Epithelial cell of prostate (primary cell): ENCODE measurements at regions not wholly inside any gene's neighbourhood (a gene's known extent, or its start where the extent isn't known, plus 50 kb on each side); places are given as distances from the start of the nearest gene placed in this dataset.
A peak's percentile ranks its signal among the peaks of the same experiment; 100 is the strongest.

Experiments
- DNase-seq: peaks from one replicate; pipeline ENCODE4 v3.0.0-alpha.2; 2011; ENCODE audit warnings: low read depth, low spot score
- H3K27ac ChIP-seq: fragments of 450-650 bp; 2 replicates; pipeline ENCODE4 v1.5.1; 2017; ENCODE audit warnings: mild to moderate bottlenecking

DNA sequence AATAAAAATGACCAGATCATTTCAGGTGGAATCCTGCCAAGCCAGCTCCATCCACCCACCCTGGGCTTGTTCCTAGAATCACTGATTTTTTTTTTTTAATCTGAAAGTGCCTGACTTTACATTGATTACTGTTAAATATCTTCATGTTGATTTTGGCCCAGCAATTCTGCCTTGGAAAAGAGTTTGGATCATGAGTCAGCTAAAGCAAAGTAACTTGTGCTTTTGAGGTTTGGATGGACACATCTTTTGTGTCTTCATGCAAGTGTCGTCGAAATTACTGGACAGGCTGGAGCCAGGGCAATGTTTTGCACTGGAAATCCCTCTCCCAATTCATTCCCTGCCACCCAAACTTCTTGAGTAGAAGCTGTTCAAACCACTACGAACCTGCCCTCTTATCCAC is 164.0 kb upstream of the SYT13 start:
- no peak overlapping the region for H3K27ac ChIP-seq
- DNase-seq, result no peak

DNA sequence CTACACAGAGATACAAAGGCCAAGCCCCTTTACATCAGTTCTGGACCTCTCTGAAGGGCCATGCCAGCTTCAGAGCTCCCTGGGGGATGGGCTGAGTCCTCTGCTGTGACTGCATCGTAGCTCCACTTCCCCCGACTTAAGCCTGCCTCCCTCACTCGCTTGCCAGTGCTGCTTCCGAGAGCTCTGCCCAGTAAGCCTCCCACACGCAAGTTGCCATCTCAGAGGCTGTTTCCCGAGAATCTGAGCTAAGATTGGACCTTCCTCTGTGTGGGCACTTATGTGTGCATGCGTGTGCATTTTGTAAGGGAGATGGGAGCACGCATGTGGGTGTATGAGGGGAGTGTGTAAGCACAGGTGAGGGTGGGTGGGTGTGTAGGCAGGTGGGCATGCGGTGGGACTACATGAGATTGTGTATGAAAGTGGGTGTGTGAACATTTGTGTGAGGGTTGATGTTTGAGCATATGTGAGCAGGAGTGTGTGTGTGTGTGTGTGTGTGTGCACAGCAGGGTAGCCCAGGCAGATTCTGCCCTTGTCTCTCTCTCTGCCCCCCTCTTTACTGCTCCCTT is 163.0 kb upstream of the SYT13 start:
- no peak overlapping the region for H3K27ac ChIP-seq
- DNase-seq, result no peak

DNA sequence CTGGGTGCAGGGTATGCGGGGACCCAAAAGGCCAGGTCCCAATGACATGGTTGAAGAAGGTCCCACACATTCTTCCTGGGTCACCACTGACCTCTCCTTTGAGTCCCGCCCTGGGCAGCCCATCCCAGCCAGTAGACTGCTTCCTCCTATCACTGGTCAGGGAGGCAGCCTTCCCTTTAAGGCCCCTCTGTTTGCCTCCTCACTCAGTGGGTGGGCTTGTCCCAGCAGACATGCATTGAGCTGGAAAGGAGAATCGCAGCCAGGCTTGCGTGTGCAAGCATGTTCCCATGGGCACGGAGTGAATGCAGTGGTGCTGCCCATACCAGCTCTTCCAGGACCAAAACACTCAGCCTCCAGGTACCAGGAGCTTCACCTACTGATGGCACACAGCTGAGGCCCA is 162.4 kb upstream of the SYT13 start:
- H3K27ac ChIP-seq, result no peak overlapping the region
- DNase-seq, result no peak

GRCh38 chr11:45446998-45447397 is 160.9 kb upstream of the SYT13 start:
- DNase-seq, result no peak
- no peak overlapping the region for H3K27ac ChIP-seq

- H3K27ac ChIP-seq, result no peak overlapping the region
- DNase-seq, result no peak
Observed at GRCh38 chr11:45446434-45446833, 160.3 kb upstream of the SYT13 start.

DNA sequence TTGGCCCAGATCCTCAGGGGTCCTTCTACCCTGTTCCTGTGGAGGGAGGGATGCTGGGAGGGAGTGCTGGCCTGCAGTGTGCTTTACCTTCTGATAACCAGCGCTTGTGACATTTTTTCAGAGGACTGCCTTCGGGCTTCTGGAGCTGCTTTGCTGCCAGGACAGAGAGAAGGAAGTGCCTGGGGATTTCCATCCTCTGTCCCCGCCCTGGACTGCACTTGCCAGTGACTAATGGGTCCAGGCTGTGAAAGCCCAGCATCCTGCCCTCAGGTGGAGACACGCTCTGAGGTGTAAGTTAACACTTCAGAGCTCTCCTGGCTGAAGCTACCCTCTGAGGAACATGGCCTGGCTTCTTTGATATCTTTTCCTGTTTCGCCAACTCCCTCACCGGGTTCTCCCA is 158.7 kb upstream of the SYT13 start:
- peak; percentile 37 for DNase-seq
- no peak overlapping the region for H3K27ac ChIP-seq

DNA sequence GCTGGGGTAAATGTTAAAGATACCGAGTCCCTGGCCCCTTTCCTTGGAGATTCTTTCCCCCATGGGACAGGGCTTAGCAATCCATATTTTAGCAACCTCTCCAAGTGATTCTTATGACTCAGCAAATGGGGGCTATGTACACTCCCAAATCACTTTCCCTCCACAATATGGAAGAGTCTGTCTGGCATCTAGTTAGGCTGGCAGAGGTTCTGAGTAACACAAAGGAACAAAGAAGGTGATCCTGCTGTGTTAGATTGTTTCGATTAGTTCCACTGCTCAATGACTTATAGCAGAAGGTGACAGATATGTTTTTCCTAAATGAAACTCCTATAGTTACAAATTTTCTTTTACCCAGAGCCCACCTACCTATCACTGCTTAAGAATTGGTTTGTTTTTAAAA is 154.0 kb upstream of the SYT13 start:
- DNase-seq, result no peak

GRCh38 chr11:45436966-45437365 is 150.8 kb upstream of the SYT13 start:
- H3K27ac ChIP-seq, result no peak overlapping the region
- no peak for DNase-seq

More for the DNA sequence above, 154.0 kb upstream of the SYT13 start:
- no peak overlapping the region for H3K27ac ChIP-seq

DNA sequence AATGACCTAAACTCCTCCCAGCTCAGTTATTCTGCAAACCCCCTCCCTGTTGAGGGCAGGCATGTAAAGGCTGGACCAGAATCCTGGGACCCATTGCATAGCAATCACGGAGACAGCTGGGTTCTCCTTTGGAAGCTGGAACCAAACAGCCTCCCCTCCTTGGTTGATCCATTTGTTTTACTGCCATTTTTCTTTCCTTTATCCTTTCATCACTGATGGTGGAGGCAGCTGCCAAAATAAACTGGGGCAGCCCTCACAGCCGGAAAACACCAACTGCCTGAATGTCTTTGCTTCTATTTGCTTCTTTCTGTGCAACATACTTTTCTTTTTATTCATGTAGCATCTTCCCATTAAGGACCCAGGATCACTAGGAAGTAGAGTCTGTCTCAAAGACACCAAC is 150.0 kb upstream of the SYT13 start:
- no peak for DNase-seq
- no peak overlapping the region for H3K27ac ChIP-seq

DNA sequence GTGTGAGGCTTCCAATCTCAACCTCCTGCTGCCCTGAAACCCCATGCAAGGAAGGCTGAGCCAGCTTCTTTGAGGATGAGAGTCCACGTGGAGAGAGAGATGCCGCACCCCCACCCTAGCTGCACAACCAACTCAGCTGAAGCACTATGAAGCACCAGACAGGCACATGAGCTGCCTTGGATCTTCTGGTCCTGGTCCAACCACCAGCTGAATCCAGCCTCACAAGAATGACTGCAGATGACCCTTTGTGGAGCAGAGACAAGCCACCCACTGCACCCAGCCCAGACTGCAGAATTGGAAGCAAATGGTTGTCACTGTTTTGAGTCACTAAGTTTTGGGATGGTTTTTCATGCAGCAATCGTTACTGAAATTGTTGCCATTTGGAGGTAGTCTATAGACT is 149.6 kb upstream of the SYT13 start:
- DNase-seq, result no peak

DNA sequence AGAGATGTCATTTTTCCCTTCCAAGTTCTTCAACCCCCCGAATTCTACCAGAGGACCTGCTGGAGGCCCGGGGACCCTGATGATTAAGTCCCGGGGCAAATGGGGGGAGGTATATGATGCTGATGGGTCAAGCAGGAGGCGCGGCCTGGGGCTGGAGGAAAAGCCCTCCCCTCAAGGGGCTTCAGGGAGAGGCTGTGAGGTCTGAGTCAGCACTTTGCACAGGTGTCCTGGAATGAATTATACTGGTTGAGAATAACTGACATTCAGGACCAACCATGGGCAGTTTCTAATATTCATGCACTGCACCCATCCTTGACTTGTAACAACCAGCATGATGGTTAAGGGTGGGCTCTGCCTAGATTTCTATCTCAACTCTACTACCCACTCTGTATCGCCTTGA is 146.8 kb upstream of the SYT13 start:
- DNase-seq, result no peak
- no peak overlapping the region for H3K27ac ChIP-seq

More for the DNA sequence above, 149.6 kb upstream of the SYT13 start:
- H3K27ac ChIP-seq, result no peak overlapping the region

- DNase-seq, result no peak
- no peak overlapping the region for H3K27ac ChIP-seq
Observed at GRCh38 chr11:45432100-45432499, 146.0 kb upstream of the SYT13 start.

DNA sequence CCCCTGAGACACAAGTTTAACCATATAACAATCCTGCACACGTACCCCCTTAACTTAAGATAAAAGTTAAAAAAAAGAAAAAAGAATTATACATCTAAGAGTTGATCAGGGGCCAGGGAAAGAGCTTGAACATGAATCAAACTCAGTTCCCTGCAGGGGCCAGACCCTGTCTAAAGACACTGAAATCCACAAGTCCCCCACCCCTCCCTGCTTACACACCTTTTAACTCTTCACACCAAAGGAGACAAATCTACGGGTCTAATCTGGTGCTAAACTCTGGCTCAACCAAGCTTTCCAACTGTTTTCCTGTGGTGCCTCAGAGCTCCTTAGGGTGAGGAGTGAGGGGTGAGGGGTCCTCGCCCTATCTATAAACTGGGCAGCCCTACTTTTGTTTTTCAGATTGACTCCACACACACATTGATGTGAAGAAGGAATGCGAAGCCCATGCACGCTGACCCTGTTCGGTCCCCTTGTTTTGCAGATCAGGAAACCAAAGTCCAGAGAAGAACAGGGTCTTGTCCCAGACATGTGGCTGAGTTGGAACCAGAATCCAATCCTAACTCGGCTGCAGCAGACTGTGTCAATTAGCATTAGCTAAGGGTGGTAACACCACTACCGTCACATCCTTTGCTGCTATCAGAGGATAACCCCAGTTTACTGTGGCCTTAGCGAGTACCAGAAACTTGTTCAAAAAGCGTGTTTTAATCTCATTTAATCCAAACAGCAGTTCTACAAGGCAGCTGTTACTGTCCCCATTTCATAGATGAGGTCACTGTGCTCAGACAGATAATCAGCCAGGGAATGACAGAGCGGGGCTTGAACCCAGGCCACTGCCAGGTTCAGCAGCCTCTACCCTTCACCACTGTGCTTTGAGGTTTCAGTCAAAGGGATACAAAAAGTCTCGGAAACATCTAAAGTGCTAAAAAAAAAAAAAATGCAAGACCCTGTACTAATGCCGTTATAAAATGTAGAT is 145.2 kb upstream of the SYT13 start:
- H3K27ac ChIP-seq, result no peak overlapping the region
- DNase-seq, result no peak

DNA sequence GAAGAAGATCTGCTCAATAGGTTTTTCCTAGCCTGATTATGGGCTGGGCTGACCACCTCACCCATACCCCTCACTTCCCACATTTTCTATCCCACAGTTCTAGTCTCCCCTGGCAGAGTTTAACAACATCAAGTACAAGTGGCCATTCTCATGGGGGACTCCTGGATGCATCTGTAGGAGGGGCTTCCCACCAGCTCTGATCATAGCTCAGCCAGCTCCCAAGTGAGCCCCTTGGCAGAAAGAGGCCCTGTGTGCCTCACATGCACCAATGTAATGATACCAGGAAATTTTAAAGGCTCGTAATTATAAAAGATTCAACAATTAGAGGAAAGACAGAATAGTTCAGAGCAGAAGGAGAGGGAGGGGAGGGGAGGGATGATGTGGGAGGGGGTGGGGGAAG is 144.2 kb upstream of the SYT13 start:
- DNase-seq, result no peak
- H3K27ac ChIP-seq, result no peak overlapping the region

- no peak overlapping the region for H3K27ac ChIP-seq
- no peak for DNase-seq
Observed at GRCh38 chr11:45429719-45430118, 143.6 kb upstream of the SYT13 start.

DNA sequence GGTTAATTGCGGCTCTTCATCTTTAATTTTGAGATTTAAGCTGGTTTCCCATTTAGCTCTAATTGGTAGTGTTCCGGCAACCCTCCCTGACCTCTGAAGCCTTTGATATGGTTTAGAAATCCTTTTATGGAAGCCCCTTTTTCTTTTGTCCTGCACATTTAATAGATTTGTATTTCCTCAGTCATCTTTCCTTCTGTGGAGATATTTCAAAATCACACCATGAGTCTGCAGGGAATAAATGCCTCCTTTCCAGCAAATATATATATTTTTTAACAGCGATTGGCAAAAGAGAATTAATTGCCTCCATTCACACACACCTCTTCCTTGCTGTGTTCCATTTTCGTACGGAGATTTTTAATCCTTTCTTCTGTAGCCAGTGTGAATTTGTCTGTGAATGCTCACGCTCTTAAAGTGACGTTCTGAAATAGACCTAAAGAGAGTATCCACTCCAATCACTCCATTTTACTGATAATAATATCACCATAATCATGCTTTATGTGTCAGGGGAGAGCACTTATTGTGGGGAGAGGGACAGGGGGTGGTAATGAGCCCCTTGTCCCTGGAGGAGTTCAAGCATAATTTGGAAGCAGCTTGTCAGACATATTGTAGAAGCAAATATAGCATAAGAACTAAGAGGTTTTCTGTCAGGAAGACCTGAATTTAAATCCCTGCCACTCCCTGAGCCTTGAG is 142.5 kb upstream of the SYT13 start:
- no peak overlapping the region for H3K27ac ChIP-seq
- no peak for DNase-seq

GRCh38 chr11:45428116-45428515 is 142.0 kb upstream of the SYT13 start:
- DNase-seq, result no peak
- H3K27ac ChIP-seq, result no peak overlapping the region

DNA sequence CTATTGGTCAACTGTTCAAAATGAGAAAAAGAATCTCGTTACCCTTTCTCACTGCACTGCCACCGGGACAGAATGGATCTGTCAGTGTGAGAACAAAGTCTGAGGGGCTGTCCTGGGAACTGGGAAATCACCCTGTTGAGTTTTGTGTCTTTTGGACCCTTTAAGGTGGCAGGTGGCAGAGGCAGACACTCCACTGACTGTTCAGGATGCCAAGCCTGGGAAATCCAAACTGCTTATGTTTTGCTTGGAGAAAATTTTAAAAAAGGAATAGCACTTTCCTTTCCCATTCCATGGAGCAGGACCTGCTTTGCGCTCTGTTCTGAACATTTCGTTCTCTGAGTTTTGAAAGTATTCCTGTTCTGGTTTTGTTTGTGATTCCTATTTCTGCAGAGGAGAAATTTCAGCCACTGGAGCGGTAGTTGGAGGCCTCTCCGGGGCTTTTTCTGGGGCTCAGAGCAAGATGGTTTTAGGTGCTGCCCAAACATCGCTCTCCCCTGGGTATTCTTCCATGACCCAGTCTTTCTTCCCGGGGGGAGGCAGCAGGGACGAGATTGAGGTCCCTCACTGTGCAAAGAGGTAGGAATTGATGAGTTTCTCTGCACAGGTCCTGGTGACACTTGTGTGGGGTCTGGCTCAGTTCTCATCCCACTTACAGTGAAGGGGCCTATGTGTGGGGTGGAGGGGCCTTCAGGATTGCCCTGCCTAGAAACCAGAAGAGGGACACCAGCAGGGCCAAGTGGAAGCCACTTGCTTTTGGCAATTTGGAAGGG is 138.5 kb upstream of the SYT13 start:
- no peak overlapping the region for H3K27ac ChIP-seq
- DNase-seq, result no peak

- no peak for DNase-seq
Observed at GRCh38 chr11:45423475-45424120, 137.5 kb upstream of the SYT13 start.

DNA sequence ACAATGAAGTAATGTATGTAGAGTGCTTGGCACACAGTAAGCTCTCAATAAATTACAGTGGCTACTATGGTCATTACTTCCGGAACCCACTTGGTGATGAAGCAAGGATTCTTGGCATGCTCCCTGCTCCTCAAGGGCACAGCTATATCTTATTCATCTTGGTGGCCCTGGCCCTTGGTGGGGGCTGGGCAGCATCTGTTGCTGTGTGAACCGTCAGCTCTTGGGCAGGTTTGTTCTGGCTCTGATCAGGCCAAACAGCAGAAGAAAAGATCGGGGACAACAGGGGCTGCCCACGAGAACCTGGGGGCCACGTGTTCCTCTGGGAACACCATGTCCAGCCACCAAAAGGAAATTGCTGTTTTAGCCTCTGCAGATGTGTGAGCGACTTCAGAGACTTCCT is 136.9 kb upstream of the SYT13 start:
- no peak overlapping the region for H3K27ac ChIP-seq
- no peak for DNase-seq

More at GRCh38 chr11:45423475-45424120, 137.5 kb upstream of the SYT13 start:
- no peak overlapping the region for H3K27ac ChIP-seq
